ENCODE measurements at regions not wholly inside any gene's neighbourhood (a gene's known extent, or its start where the extent isn't known, plus 50 kb on each side); places are given as distances from the start of the nearest gene placed in this dataset.

DNA sequence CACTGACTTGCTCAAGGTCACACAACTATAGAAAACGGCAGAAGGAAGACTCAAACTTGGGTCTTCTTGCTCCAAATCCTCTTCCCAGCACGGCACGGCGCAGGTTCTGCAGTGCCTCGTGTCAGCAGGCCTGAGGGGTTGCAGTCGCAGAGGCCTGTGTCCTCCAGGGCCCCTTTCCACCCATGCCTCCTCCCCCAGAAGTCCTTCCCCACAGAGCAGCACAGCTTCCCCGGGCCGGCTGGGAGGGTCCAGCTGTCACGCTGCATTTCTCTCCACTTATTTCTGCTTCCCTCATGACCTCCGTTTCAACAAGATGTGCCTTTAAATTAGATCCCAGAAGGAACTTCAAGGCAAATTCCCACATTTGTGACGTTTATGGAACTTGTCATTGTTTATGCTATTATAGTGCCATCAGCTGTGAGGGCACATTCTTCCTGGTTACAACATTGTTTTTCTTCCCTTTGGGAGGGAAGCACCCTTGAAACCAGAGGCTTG, 148.4 kb downstream of the C5orf15 start:
- Histone ChIP-seq H2AFZ (ENCODE audit: low read length) (no peak overlapping the region), H4K20me1 (ENCODE audit: insufficient read depth, low read length, poor library complexity, severe bottlenecking) (no peaks in the 10 kb centered on the region), H3K36me3 (ENCODE audit: insufficient read depth, low read length) (no peaks in the 10 kb centered on the region), H3K4me2 (ENCODE audit: low read depth, low read length, poor library complexity, severe bottlenecking) (no peak overlapping the region), H3F3A (ENCODE audit: low read depth) (no peaks in the 10 kb centered on the region), H3K4me3 (ENCODE audit: low read length, poor library complexity, severe bottlenecking) (no peak overlapping the region), H3K79me2 (ENCODE audit: insufficient read depth, low read length) (no peaks in the 10 kb centered on the region), H3K9me2 (replicated peaks; ENCODE audit: low read depth, low read length) (no peaks in the 10 kb centered on the region), H3K27me3 (ENCODE audit: insufficient read depth, low read length, poor library complexity, severe bottlenecking) (no peaks in the 10 kb centered on the region), H3K4me1 (ENCODE audit: insufficient read depth, low read length, poor library complexity, severe bottlenecking) (no peaks in the 10 kb centered on the region), H3K9ac (ENCODE audit: low read depth, low read length, poor library complexity, severe bottlenecking) (no peak overlapping the region), H3K9me3 (ENCODE audit: insufficient read depth, low read depth, low read length) (no peaks in the 10 kb centered on the region)
- TF ChIP-seq EZH2phosphoT487 (IDR thresholded peaks at IDR 0.05; ENCODE audit: borderline replicate concordance) (no peak), CTCF (conservative IDR thresholded peaks at IDR 0.05; ENCODE audit: low read length) (no peak)

GRCh38 chr5:133818869-133819600, 149.4 kb downstream of the C5orf15 start:
- no peaks in the 10 kb centered on the region for H3K9me2 ChIP-seq (replicated peaks; ENCODE audit: low read depth, low read length)
- H3K27me3 ChIP-seq (ENCODE audit: insufficient read depth, low read length, poor library complexity, severe bottlenecking): no peaks in the 10 kb centered on the region
- no peaks in the 10 kb centered on the region for H3K4me1 ChIP-seq (ENCODE audit: insufficient read depth, low read length, poor library complexity, severe bottlenecking)
- no peaks in the 10 kb centered on the region for H3K79me2 ChIP-seq (ENCODE audit: insufficient read depth, low read length)
- no peak overlapping the region for H2AFZ ChIP-seq (ENCODE audit: low read length)
- H3K9ac ChIP-seq (ENCODE audit: low read depth, low read length, poor library complexity, severe bottlenecking): no peak overlapping the region
- no peak overlapping the region for H3K4me2 ChIP-seq (ENCODE audit: low read depth, low read length, poor library complexity, severe bottlenecking)
- H3K9me3 ChIP-seq (ENCODE audit: insufficient read depth, low read depth, low read length): no peaks in the 10 kb centered on the region
- H4K20me1 ChIP-seq (ENCODE audit: insufficient read depth, low read length, poor library complexity, severe bottlenecking): no peaks in the 10 kb centered on the region
- H3K4me3 ChIP-seq (ENCODE audit: low read length, poor library complexity, severe bottlenecking): no peak overlapping the region
- no peaks in the 10 kb centered on the region for H3F3A ChIP-seq (ENCODE audit: low read depth)
- no peaks in the 10 kb centered on the region for H3K36me3 ChIP-seq (ENCODE audit: insufficient read depth, low read length)
- TF ChIP-seq CTCF (conservative IDR thresholded peaks at IDR 0.05; ENCODE audit: low read length) (no peak), EZH2phosphoT487 (IDR thresholded peaks at IDR 0.05; ENCODE audit: borderline replicate concordance) (no peak)

GRCh38 chr5:133818031-133818431, 150.4 kb downstream of the C5orf15 start:
- H4K20me1 ChIP-seq (ENCODE audit: insufficient read depth, low read length, poor library complexity, severe bottlenecking): no peaks in the 10 kb centered on the region

More at GRCh38 chr5:133818031-133818431, 150.4 kb downstream of the C5orf15 start:
- Histone ChIP-seq H3K9me3 (ENCODE audit: insufficient read depth, low read depth, low read length) (no peaks in the 10 kb centered on the region), H3K9ac (ENCODE audit: low read depth, low read length, poor library complexity, severe bottlenecking) (no peak overlapping the region), H3K4me2 (ENCODE audit: low read depth, low read length, poor library complexity, severe bottlenecking) (no peak overlapping the region), H3F3A (ENCODE audit: low read depth) (no peaks in the 10 kb centered on the region), H3K9me2 (replicated peaks; ENCODE audit: low read depth, low read length) (no peaks in the 10 kb centered on the region), H3K36me3 (ENCODE audit: insufficient read depth, low read length) (no peaks in the 10 kb centered on the region), H3K79me2 (ENCODE audit: insufficient read depth, low read length) (no peaks in the 10 kb centered on the region), H3K4me3 (ENCODE audit: low read length, poor library complexity, severe bottlenecking) (no peak overlapping the region), H3K27me3 (ENCODE audit: insufficient read depth, low read length, poor library complexity, severe bottlenecking) (no peaks in the 10 kb centered on the region), H2AFZ (ENCODE audit: low read length) (no peak overlapping the region), H3K4me1 (ENCODE audit: insufficient read depth, low read length, poor library complexity, severe bottlenecking) (no peaks in the 10 kb centered on the region)
- TF ChIP-seq EZH2phosphoT487 (IDR thresholded peaks at IDR 0.05; ENCODE audit: borderline replicate concordance): no peak
- TF ChIP-seq CTCF (conservative IDR thresholded peaks at IDR 0.05; ENCODE audit: low read length): no peak
